H1 (cell line): ENCODE measurements at regions not wholly inside any gene's neighbourhood (a gene's known extent, or its start where the extent isn't known, plus 50 kb on each side); places are given as distances from the start of the nearest gene placed in this dataset.

ENCODE experiments used
- CTCF ChIA-PET: fragments of 300-600 bp; sonication (Branson Sonifier 250); formaldehyde crosslinking; loops from one replicate; lab custom pipeline; 2021; ENCODE audit not compliant: partially characterized antibody; lab: Charles Lee
- POLR2A ChIA-PET: fragments of 300-600 bp; sonication (Branson Sonifier 250); formaldehyde crosslinking; loops from one replicate; lab custom pipeline; 2021; ENCODE audit warnings: inconsistent platforms; ENCODE audit not compliant: partially characterized antibody; lab: Charles Lee
- DNase-seq, 2 experiments: peaks; one replicate each; pipeline versions ENCODE4 v3.0.0 to v3.0.0-alpha.2; 2010 to 2022; ENCODE audit warnings: low spot score in 2 of 2, low read depth in 1 of 2, mixed read lengths in 1 of 2
- FAIRE-seq: peaks from 2 replicates; lab custom pipeline; 2011; peaks lifted over from hg19 to GRCh38; lab: Jason Lieb, UNC
- H2AFZ ChIP-seq: 2 replicates; pipeline ENCODE4 v1.8.1; 2012; ENCODE audit warnings: low read length, inconsistent platforms
- H2AK5ac ChIP-seq: 2 replicates; pipeline ENCODE4 v1.6.1; 2013; ENCODE audit warnings: low read depth, low read length
- H2BK120ac ChIP-seq: replicated peaks from 2 replicates; pipeline ENCODE3; 2013; ENCODE audit warnings: low read depth, low read length, inconsistent platforms
- H2BK12ac ChIP-seq: 2 replicates; pipeline ENCODE4 v1.6.1; 2013; ENCODE audit warnings: low read depth, low read length
- H2BK15ac ChIP-seq: 2 replicates; pipeline ENCODE4 v1.6.1; 2013; ENCODE audit warnings: low read length
- H2BK20ac ChIP-seq: 2 replicates; pipeline ENCODE4 v1.6.1; 2013; ENCODE audit warnings: low read length
- H2BK5ac ChIP-seq: 2 replicates; pipeline ENCODE4 v1.6.1; 2013; ENCODE audit warnings: low read depth, low read length
- H3K14ac ChIP-seq: 2 replicates; pipeline ENCODE4 v1.6.1; 2013; ENCODE audit warnings: inconsistent platforms; ENCODE audit not compliant: insufficient read length
- H3K18ac ChIP-seq: 2 replicates; pipeline ENCODE4 v1.6.1; 2013; ENCODE audit warnings: low read length; ENCODE audit errors: extremely low read depth
- H3K23ac ChIP-seq: 2 replicates; pipeline ENCODE4 v1.6.1; 2013; ENCODE audit warnings: inconsistent platforms; ENCODE audit not compliant: insufficient read length
- H3K23me2 ChIP-seq: 2 replicates; pipeline ENCODE4 v1.6.1; 2013; ENCODE audit warnings: low read depth, low read length
- H3K27ac ChIP-seq: 2 replicates; pipeline ENCODE4 v1.6.1; 2011; ENCODE audit warnings: low read depth, low read length, inconsistent platforms
- H3K27me3 ChIP-seq, 4 experiments: replicated peaks in 1 of 4; 1 replicate in 1 of 4; 2 replicates in 3 of 4; pipeline versions ENCODE4 v1.6.1 to v1.8.1; 2011 to 2013; ENCODE audit warnings: low read length in 3 of 4, mild to moderate bottlenecking in 3 of 4, inconsistent platforms in 2 of 4, mixed read lengths in 2 of 4, moderate library complexity in 1 of 4; ENCODE audit not compliant: control insufficient read depth in 3 of 4, insufficient read depth in 3 of 4; ENCODE audit errors: extremely low read depth in 1 of 4
- H3K36me3 ChIP-seq, 4 experiments: 2 replicates each; pipeline versions ENCODE4 v1.6.1 to v1.8.1; 2011 to 2013; ENCODE audit warnings: mild to moderate bottlenecking in 4 of 4, low read length in 3 of 4, moderate library complexity in 2 of 4, control low read depth in 1 of 4, inconsistent platforms in 1 of 4; ENCODE audit not compliant: insufficient read depth in 4 of 4, control insufficient read depth in 2 of 4
- H3K4ac ChIP-seq: replicated peaks from 2 replicates; pipeline ENCODE3; 2013; ENCODE audit warnings: low read length, low read depth, mixed read lengths, inconsistent platforms; ENCODE audit not compliant: insufficient read length
- H3K4me1 ChIP-seq, 4 experiments: replicated peaks in 1 of 4; 1 replicate in 1 of 4; 2 replicates in 3 of 4; pipeline versions ENCODE4 v1.6.1 to v1.8.1; 2011 to 2013; ENCODE audit warnings: low read length in 3 of 4, inconsistent platforms in 2 of 4, mixed read lengths in 1 of 4; ENCODE audit not compliant: insufficient read depth in 4 of 4, control insufficient read depth in 3 of 4
- H3K4me2 ChIP-seq, 2 experiments: 2 replicates each; pipeline versions ENCODE4 v1.6.1 to v1.8.1; 2011 to 2013; ENCODE audit warnings: low read depth in 2 of 2, low read length in 2 of 2, control low read depth in 1 of 2, inconsistent platforms in 1 of 2, mild to moderate bottlenecking in 1 of 2; ENCODE audit not compliant: insufficient read depth in 1 of 2
- H3K4me3 ChIP-seq, 4 experiments: fragments of 200-600, 300-600 bp in 1 of 4; sonication (generic), shearing (Covaris generic), sonication (Bioruptor Twin) in 1 of 4; 2 replicates each; pipeline versions ENCODE4 v1.5.1 to v1.8.1; 2011 to 2016; ENCODE audit warnings: low read length in 4 of 4, low read depth in 3 of 4, control low read depth in 2 of 4, inconsistent platforms in 2 of 4, mild to moderate bottlenecking in 2 of 4, mixed read lengths in 1 of 4, moderate library complexity in 1 of 4; ENCODE audit not compliant: insufficient read depth in 2 of 4; ENCODE audit errors: extremely low read depth in 1 of 4
- H3K56ac ChIP-seq: replicated peaks from 2 replicates; pipeline ENCODE3; 2013; ENCODE audit warnings: low read depth, mild to moderate bottlenecking, mixed read lengths, low read length, inconsistent platforms; ENCODE audit not compliant: insufficient read length
- H3K79me1 ChIP-seq: 2 replicates; pipeline ENCODE4 v1.6.1; 2013; ENCODE audit warnings: low read depth, low read length, control low read depth
- H3K79me2 ChIP-seq, 2 experiments: 2 replicates each; pipeline versions ENCODE4 v1.6.1 to v1.8.1; 2012 to 2013; ENCODE audit warnings: low read length in 2 of 2, mild to moderate bottlenecking in 2 of 2, inconsistent platforms in 1 of 2; ENCODE audit not compliant: insufficient read depth in 2 of 2, control insufficient read depth in 1 of 2
- H3K9ac ChIP-seq, 4 experiments: replicated peaks in 1 of 4; 1 replicate in 1 of 4; 2 replicates in 3 of 4; pipeline versions ENCODE4 v1.6.1 to v1.8.1; 2011 to 2013; ENCODE audit warnings: low read depth in 3 of 4, low read length in 3 of 4, control low read depth in 2 of 4, mild to moderate bottlenecking in 2 of 4, moderate library complexity in 2 of 4, inconsistent platforms in 1 of 4; ENCODE audit errors: extremely low read depth in 1 of 4
- H3K9me3 ChIP-seq, 2 experiments: 2 replicates each; pipeline versions ENCODE4 v1.6.1 to v1.8.1; 2012 to 2013; ENCODE audit warnings: mild to moderate bottlenecking in 2 of 2, moderate library complexity in 2 of 2, control low read depth in 1 of 2, inconsistent platforms in 1 of 2, low read depth in 1 of 2, low read length in 1 of 2, mixed read lengths in 1 of 2; ENCODE audit not compliant: insufficient read depth in 2 of 2
- H4K20me1 ChIP-seq, 2 experiments: replicated peaks in 1 of 2; 2 replicates each; pipeline versions ENCODE3 to v1.8.1; 2011 to 2013; ENCODE audit warnings: inconsistent platforms in 2 of 2, low read length in 2 of 2, mild to moderate bottlenecking in 1 of 2; ENCODE audit not compliant: insufficient read depth in 2 of 2, control insufficient read depth in 1 of 2
- H4K5ac ChIP-seq: 2 replicates; pipeline ENCODE4 v1.6.1; 2013; ENCODE audit warnings: low read length, low read depth, mixed read lengths, inconsistent platforms; ENCODE audit not compliant: insufficient read length
- H4K8ac ChIP-seq: 2 replicates; pipeline ENCODE4 v1.8.0; 2013; ENCODE audit warnings: mild to moderate bottlenecking, moderate library complexity, low read length, inconsistent platforms; ENCODE audit not compliant: insufficient read depth; ENCODE audit errors: extremely low read depth
- H4K91ac ChIP-seq: replicated peaks from 2 replicates; pipeline ENCODE3; 2013; ENCODE audit warnings: low read length, mixed read lengths, inconsistent platforms; ENCODE audit not compliant: insufficient read length
- CBX8 ChIP-seq: fragments of 300-800, 300-1000 bp; sonication (generic); IDR thresholded peaks from 2 replicates; pipeline ENCODE4 v1.7.1; 2016; ENCODE audit warnings: low read depth, low read length, borderline replicate concordance
- CEBPB ChIP-seq: IDR thresholded peaks from 2 replicates; pipeline ENCODE4 v1.6.1; 2012; ENCODE audit warnings: low read depth, low read length
- EGR1 ChIP-seq: IDR thresholded peaks from 2 replicates; pipeline ENCODE4 v1.6.1; 2011; ENCODE audit warnings: low read depth, low read length, borderline replicate concordance
- KDM1A ChIP-seq: fragments of 200-600, 300-600 bp; sonication (generic); IDR thresholded peaks from 2 replicates; pipeline ENCODE4 v1.7.1; 2016; ENCODE audit warnings: mild to moderate bottlenecking, low read length, borderline replicate concordance
- POU5F1 ChIP-seq: IDR thresholded peaks from 2 replicates; pipeline ENCODE4 v1.6.1; 2011; ENCODE audit warnings: low read depth, mild to moderate bottlenecking, low read length, moderate library complexity
- SAP30 ChIP-seq: fragments of 300-600 bp; sonication (generic); IDR thresholded peaks from 2 replicates; pipeline ENCODE4 v1.7.1; 2012; ENCODE audit warnings: low read length, moderate library complexity, mild to moderate bottlenecking, inconsistent platforms; ENCODE audit not compliant: insufficient read depth, insufficient replicate concordance
- ZNF274 ChIP-seq: IDR thresholded peaks from 2 replicates; pipeline ENCODE4 v1.7.0; 2012; ENCODE audit warnings: low read length, borderline replicate concordance; ENCODE audit errors: extremely low read depth
- WGBS, 2 experiments: shearing (Covaris generic) in 1 of 2; methylation state at CpG; one replicate each; pipeline versions ENCODE4 v1.1.6 to v1.1.7; 2013 to 2015; ENCODE audit warnings: low lambda C conversion rate in 2 of 2, mixed read lengths in 2 of 2, inconsistent platforms in 1 of 2, low coverage in 1 of 2, missing lambda C conversion rate in 1 of 2; ENCODE audit not compliant: insufficient replicate concordance in 2 of 2, insufficient coverage in 1 of 2, insufficient read length in 1 of 2; ENCODE audit errors: extremely low coverage in 1 of 2, missing lambda C conversion rate in 1 of 2; 5-methylcytosine and 5-hydroxymethylcytosine counted together

DNA sequence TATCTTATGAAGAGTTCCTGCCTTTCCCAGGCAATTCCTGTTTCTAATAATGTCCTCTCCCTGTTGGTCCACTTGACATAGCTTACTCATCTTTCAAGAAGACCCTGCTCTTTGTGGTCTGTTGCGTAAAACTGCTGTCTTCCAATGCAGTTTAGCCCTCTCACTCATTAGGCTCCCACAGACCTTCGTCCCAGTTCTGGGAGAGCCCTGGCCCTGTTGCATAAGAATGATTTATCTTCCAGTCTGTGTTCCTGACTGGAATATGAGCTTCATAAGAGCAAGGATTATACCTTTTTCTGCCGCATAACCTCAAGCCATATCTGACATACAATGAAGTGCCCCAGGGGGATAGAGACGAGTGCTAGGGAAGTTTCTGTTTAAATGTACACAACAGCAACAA lies 365.9 kb upstream of the NOVA1 start:
- no peak overlapping the region for H3K23ac ChIP-seq
- no peak overlapping the region for H2BK20ac ChIP-seq
- no peak overlapping the region for H3K4me3 ChIP-seq
- no peaks in the 10 kb centered on the region for H4K20me1 ChIP-seq
- no peak overlapping the region for H4K5ac ChIP-seq
- no peak for DNase-seq
- no peak overlapping the region for H3K4ac ChIP-seq
- no peak overlapping the region for H4K91ac ChIP-seq
- no peaks in the 10 kb centered on the region for H3K79me2 ChIP-seq
- no peak overlapping the region for H3K14ac ChIP-seq
- H2AFZ ChIP-seq, result 0 out of 2 replicates have a peak overlapping the region, but pooled peaks have one; percentile 19
- no peaks in the 10 kb centered on the region for H3K23me2 ChIP-seq
- no peak overlapping the region for H2BK15ac ChIP-seq
- H3K27me3 ChIP-seq, result no peaks in the 10 kb centered on the region
- peaks cover 0 to 7% (median 3%) of the 10 kb centered on the region in 4 experiments; a peak in 2 of 7 replicates for H3K4me1 ChIP-seq
- 90% methylated on average over 4 of the region's 4 CpGs; no CpG with 5 or more reads in 1 of the 2 experiments for WGBS, 2 experiments
- POLR2A ChIA-PET, result no interaction called here
- H2AK5ac ChIP-seq, result no peak overlapping the region
- no peaks in the 10 kb centered on the region for H3K9me3 ChIP-seq
- H3K79me1 ChIP-seq, result no peaks in the 10 kb centered on the region
- H3K56ac ChIP-seq, result no peak overlapping the region
- H3K36me3 ChIP-seq, result no peaks in the 10 kb centered on the region
- no peak overlapping the region for H3K9ac ChIP-seq
- no peak overlapping the region for H4K8ac ChIP-seq
- H3K4me2 ChIP-seq, result no peak overlapping the region
- H2BK120ac ChIP-seq, result no peak overlapping the region
- no peak overlapping the region for H2BK5ac ChIP-seq
- H3K27ac ChIP-seq, result no peak overlapping the region
- no peak overlapping the region for H2BK12ac ChIP-seq
- no peak overlapping the region for H3K18ac ChIP-seq
- CTCF ChIA-PET, result interaction anchor here (1.1 to 1.9 kb wide), 2 partner anchors 46 to 301 kb away, joined by 3 to 4 read pairs; no protein-coding TSS in a partner anchor
- no peak for FAIRE-seq
- TF ChIP-seq KDM1A, result no peak
- TF ChIP-seq POU5F1, result no peak
- no peak for TF ChIP-seq CEBPB
- TF ChIP-seq ZNF274, result no peak
- TF ChIP-seq EGR1, result no peak
- TF ChIP-seq SAP30, result no peak
- TF ChIP-seq CBX8, result no peak
